ENCODE measurements at regions not wholly inside any gene's neighbourhood (a gene's known extent, or its start where the extent isn't known, plus 50 kb on each side); places are given as distances from the start of the nearest gene placed in this dataset.
A peak's percentile ranks its signal among the peaks of the same experiment; 100 is the strongest.

GRCh38 chr16:54657058-54657708 lies 273.5 kb upstream of the IRX5 start:
- FAIRE-seq (peak; percentile 93), DNase-seq (ENCODE audit: insufficient read length, low spot score) (peak; percentile 49)
- no peak for TF ChIP-seq POLR2A (IDR thresholded peaks at IDR 0.05; ENCODE audit: low read depth, low read length)

DNA sequence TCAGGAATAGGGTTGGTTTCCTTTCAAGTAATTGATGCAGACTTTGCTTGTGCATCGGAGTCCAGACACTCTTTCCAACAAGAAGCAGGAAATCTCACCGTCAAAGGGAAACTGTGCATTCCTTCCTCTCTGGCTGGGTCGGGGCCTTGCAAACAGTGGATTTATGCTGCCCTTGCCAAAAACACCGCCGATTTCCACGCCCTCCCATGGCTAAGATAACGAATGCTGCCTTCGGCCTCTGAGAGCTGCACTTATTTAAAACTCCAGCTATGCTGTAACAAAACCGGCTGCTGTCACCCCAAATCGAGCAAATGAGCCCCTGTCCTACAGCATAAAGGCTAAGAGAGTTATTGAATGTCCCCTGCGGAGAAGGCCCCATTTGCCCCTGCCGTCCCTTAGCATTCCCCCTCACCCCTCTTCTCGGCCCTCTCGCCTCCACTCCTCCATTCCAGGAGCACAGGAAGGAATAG lies 275.5 kb upstream of the IRX5 start:
- DNase-seq (ENCODE audit: insufficient read length, low spot score), result no peak
- no peak for TF ChIP-seq POLR2A (IDR thresholded peaks at IDR 0.05; ENCODE audit: low read depth, low read length)
- no peak for FAIRE-seq

DNA sequence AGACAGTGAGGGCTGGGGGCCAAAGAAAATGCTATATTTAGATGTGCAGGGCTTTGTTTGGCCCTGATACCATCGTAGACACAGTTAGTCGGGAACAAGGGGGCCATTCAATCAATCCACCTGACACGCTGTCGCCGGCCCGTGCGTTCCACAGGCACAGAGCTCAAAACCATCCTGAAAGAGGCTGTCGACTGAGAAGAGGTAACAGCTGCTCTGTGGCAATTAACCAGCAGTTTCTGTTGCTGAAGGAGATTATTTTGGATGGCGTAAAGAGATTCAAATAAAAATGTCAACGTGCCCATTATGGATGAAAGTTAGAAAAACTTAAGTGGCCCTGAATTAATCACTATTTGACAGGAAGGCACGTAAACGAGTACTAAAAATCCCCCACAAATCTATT lies 276.2 kb upstream of the IRX5 start:
- no peak for DNase-seq (ENCODE audit: insufficient read length, low spot score)
- TF ChIP-seq POLR2A (IDR thresholded peaks at IDR 0.05; ENCODE audit: low read depth, low read length), result no peak
- FAIRE-seq, result no peak

DNA sequence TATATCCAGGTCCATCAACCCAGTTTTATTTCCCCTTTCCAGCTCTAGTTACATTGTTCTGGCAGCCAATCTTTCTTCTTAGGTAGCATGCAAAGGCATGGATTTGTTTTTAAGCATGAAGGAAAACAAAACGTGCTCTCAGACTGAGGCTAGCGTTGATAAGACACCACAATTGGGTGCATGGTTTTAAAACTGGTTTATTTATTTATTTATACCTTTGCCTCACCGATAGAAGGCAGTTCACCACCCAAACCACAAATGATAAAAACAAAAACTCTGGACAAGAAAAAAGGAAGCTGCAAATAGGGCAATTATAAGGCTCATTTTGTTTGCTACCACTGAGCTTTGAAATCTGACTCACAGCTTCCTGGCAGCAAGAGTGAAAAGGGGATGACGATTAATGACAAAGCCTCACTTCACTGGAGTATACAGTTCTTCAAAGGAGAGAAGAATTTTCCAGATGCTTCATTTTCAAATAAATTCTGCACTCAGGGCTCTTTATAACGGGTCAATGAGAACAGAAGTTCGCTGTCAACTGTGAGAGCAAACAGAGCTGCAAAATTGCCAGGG lies 278.4 kb upstream of the IRX5 start:
- DNase-seq (ENCODE audit: insufficient read length, low spot score) (no peak), FAIRE-seq (no peak)
- no peak for TF ChIP-seq POLR2A (IDR thresholded peaks at IDR 0.05; ENCODE audit: low read depth, low read length)

DNA sequence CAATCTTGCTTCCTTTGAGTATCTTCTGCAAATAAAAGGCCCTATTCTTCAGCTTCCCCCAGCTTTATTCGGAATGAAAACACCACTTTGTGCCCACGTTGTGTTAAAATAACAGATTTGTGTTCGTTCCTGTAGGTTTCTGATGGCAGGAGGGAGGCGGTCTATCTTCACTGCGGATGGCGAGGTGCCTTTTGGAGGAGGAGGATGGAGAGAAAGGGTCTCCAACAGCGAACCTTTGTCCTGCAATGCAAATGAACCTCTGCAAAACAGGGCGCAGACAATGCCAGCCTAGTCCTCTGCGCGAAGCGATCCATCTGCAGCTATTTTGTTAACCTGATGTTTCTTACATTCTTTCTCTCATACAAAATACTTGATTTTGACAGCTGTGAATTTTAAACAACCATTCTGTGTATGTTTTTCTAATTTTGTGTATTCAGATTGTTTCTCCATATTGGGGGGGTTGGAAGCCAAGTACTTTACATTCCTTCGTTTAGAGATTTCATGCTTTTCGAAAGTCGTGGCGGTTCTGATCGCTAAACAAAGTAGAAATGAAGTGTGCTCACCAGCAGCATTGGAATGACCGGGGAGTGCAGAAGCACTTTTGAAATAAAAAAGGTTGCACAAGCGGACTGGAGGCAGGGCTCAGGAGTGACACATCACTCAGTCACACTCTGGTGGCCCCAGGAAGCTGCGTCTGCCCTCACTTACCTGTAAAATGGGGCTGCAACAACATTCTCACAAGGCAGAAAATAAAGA lies 279.0 kb upstream of the IRX5 start:
- TF ChIP-seq POLR2A (IDR thresholded peaks at IDR 0.05; ENCODE audit: low read depth, low read length), result no peak
- DNase-seq (ENCODE audit: insufficient read length, low spot score), result no peak
- no peak for FAIRE-seq

DNA sequence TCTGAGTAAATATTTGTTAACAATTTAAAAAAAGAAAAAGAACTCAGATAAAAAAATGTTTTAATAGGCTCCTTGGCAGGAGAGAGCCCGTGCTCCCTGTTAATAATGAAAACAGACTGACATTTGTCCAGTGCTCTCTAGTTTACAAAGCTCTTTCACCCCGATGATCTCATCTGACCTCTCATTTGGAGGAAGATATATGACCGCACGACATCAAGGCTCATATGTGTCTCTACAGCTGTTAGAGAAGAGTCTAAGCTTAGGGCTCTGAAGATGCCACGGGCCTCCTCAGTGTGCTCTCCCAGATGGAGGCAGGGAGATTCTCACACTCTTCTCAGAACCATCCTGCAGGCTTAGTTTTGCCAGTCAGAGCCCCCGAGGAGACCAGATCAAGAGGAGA lies 280.8 kb upstream of the IRX5 start:
- TF ChIP-seq POLR2A (IDR thresholded peaks at IDR 0.05; ENCODE audit: low read depth, low read length), result no peak
- DNase-seq (ENCODE audit: insufficient read length, low spot score), result no peak
- FAIRE-seq, result no peak

GRCh38 chr16:54648575-54648974 lies 282.1 kb upstream of the IRX5 start:
- TF ChIP-seq POLR2A (IDR thresholded peaks at IDR 0.05; ENCODE audit: low read depth, low read length), result no peak
- FAIRE-seq (no peak), DNase-seq (ENCODE audit: insufficient read length, low spot score) (no peak)

DNA sequence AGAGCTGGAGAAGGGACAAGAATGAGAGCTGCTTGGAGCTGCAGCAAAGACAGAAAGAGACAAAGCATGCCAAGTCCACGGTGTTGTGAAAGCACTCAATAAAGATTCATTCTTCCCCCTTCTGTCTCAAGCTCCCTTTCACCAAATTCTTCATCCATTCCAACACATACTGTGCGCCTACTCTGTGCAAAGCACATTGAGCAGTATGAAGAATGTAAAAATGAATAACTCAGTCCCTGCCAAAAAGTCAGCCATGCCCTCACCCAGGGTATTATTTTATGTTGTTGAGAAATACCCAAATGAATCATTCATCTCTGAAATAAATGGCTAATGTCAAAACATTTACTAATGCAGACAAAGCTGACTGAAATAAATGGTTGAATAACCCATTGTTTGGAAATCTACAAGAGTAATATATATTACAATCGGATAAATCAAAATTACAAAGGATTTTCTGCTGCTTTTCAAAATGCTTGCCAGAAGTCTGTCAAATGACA lies 282.9 kb upstream of the IRX5 start:
- no peak for TF ChIP-seq POLR2A (IDR thresholded peaks at IDR 0.05; ENCODE audit: low read depth, low read length)
- DNase-seq (ENCODE audit: insufficient read length, low spot score) (no peak), FAIRE-seq (no peak)

DNA sequence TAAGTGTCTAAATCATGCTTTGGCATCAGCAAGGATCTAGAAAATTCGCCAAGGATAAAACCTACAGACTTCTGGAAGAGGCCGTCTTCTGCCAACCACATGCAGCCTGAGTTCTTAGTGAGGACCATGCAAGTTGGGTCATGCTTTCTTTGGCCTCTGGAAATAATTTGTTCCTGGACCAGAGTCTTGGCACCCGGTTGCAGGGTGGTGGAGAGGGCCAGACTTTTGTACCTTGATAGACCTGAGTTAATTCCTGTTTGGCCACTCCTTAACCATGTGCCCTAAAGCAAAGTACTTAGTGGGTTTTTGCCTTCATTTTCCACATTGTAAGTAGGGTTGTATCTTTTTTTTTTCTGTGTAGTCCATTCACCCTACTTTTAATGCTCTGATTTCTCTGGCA lies 283.4 kb upstream of the IRX5 start:
- TF ChIP-seq POLR2A (IDR thresholded peaks at IDR 0.05; ENCODE audit: low read depth, low read length), result no peak
- FAIRE-seq (no peak), DNase-seq (ENCODE audit: insufficient read length, low spot score) (no peak)

- FAIRE-seq (no peak), DNase-seq (ENCODE audit: insufficient read length, low spot score) (no peak)
- no peak for TF ChIP-seq POLR2A (IDR thresholded peaks at IDR 0.05; ENCODE audit: low read depth, low read length)
These were observed 285.3 kb upstream of the IRX5 start for GRCh38 chr16:54645345-54645744.

DNA sequence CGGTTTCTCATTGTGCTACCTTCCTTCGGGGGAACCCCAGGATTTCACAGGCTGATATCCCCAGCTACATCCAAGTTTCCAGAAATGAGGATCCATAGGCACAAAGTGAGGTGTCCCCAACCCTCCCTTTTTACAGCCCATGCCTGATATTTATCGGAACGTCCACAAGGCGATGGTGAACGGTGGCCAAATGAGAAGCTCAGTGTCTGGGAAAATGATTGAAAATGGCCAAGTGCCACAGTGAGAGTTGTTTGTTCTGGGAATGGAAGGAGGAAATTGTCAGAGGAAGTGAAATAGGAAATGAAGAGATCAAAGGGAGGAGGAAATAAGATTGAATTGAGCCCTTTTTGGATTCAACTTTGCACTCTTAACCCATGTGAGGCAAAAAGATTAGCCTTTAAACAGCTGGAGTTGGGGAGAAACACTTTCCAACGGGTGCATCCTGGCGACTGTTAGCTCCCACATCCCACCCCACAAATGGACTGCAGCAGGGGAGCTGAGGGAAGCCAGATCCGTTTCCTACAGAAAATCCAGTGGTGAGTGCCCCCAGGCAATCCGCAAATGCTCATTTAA lies 294.4 kb upstream of the IRX5 start:
- TF ChIP-seq POLR2A (IDR thresholded peaks at IDR 0.05; ENCODE audit: low read depth, low read length), result no peak
- DNase-seq (ENCODE audit: insufficient read length, low spot score), result no peak

DNA sequence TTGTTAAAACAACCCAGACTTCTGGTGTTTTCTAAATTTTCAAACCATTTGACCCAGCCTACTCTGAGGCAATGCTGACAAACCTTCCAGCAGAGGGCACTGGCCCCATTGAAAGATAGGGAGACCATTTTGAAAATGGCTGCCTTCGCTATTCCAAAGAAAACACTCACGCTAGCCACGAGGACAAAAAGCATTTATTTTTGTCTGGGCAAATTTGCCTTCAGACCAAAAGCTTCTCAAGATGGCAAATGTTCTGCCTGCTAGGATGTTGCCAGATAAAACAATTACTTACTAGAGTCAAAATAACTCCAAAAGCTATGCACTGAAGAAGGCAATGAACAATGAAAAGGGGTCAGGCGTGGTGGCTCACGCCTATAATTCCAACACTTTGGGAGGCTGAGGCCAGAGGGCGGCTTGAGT lies 296.7 kb upstream of the IRX5 start:
- FAIRE-seq (peak; percentile 68), DNase-seq (ENCODE audit: insufficient read length, low spot score) (no peak)
- no peak for TF ChIP-seq POLR2A (IDR thresholded peaks at IDR 0.05; ENCODE audit: low read depth, low read length)

More for the DNA sequence above, 294.4 kb upstream of the IRX5 start:
- no peak for FAIRE-seq

- FAIRE-seq (no peak), DNase-seq (ENCODE audit: insufficient read length, low spot score) (no peak)
- TF ChIP-seq POLR2A (IDR thresholded peaks at IDR 0.05; ENCODE audit: low read depth, low read length), result no peak
These were observed 298.1 kb upstream of the IRX5 start for GRCh38 chr16:54632322-54633220.

Measured in H54 (cell line).